HL-60 (cell line): ENCODE measurements at regions not wholly inside any gene's neighbourhood (a gene's known extent, or its start where the extent isn't known, plus 50 kb on each side); places are given as distances from the start of the nearest gene placed in this dataset.

Experiments
- DNase-seq, 2 experiments: peaks; one replicate each; pipeline ENCODE4 v3.0.0-alpha.2; 2010 to 2020; ENCODE audit warnings: low read depth in 1 of 2, low spot score in 1 of 2
- H3K27ac ChIP-seq: fragments of 250-450 bp; sonication (Bioruptor Pico); replicated peaks from 2 replicates; pipeline ENCODE4 v1.5.1; 2020; ENCODE audit warnings: mild to moderate bottlenecking, moderate library complexity
- H3K27me3 ChIP-seq: fragments of 250-450 bp; sonication (Bioruptor Pico); 2 replicates; pipeline ENCODE4 v1.5.1; 2021; ENCODE audit warnings: mild to moderate bottlenecking, moderate library complexity; ENCODE audit not compliant: insufficient read depth, poor library complexity, severe bottlenecking
- H3K4me3 ChIP-seq: replicated peaks from 2 replicates; pipeline ENCODE4 v1.5.1; 2011; ENCODE audit warnings: mild to moderate bottlenecking, control low read depth, low read length; ENCODE audit not compliant: insufficient read depth
- CTCF ChIP-seq: IDR thresholded peaks from one replicate; pipeline ENCODE4 v1.5.1; 2011; ENCODE audit warnings: low read length, control low read depth, inconsistent platforms; ENCODE audit not compliant: insufficient read depth
- GABPA ChIP-seq: IDR thresholded peaks from 2 replicates; pipeline ENCODE4 v1.6.1; 2012; ENCODE audit warnings: low read depth
- POLR2AphosphoS5 ChIP-seq: IDR thresholded peaks from 2 replicates; pipeline ENCODE4 v1.6.1; 2012; ENCODE audit warnings: low read depth
- REST ChIP-seq: IDR thresholded peaks from 2 replicates; pipeline ENCODE4 v1.6.1; 2012; ENCODE audit warnings: low read depth; ENCODE audit not compliant: insufficient replicate concordance
- SPI1 ChIP-seq: IDR thresholded peaks from 2 replicates; pipeline ENCODE4 v1.6.1; 2012; ENCODE audit warnings: low read depth, mild to moderate bottlenecking, borderline replicate concordance

GRCh38 chr6:12621754-12622153, 94.8 kb upstream of the PHACTR1 start:
- DNase-seq: peak in 1 of 2 experiments; percentile 61
- TF ChIP-seq GABPA (no peak), SPI1 (0 out of 2 replicates have a peak, but pooled peaks have one; percentile 12), POLR2AphosphoS5 (no peak), CTCF (no peak), REST (no peak)
- H3K27ac ChIP-seq: no peak overlapping the region
- H3K27me3 ChIP-seq: no peaks in the 10 kb centered on the region
- H3K4me3 ChIP-seq: no peak overlapping the region

- Histone ChIP-seq H3K27me3 (no peaks in the 10 kb centered on the region), H3K4me3 (no peak overlapping the region), H3K27ac (no peak overlapping the region)
- TF ChIP-seq SPI1 (no peak), CTCF (no peak), REST (no peak), POLR2AphosphoS5 (no peak), GABPA (no peak)
- DNase-seq: no peak
These were observed 94.0 kb upstream of the PHACTR1 start for GRCh38 chr6:12622566-12622965.

- no peaks in the 10 kb centered on the region for H3K27me3 ChIP-seq
- no peak overlapping the region for H3K27ac ChIP-seq
These were observed 92.3 kb upstream of the PHACTR1 start for GRCh38 chr6:12624142-12624837.

More at GRCh38 chr6:12624142-12624837, 92.3 kb upstream of the PHACTR1 start:
- no peak overlapping the region for H3K4me3 ChIP-seq
- DNase-seq: no peak
- TF ChIP-seq POLR2AphosphoS5: no peak
- no peak for TF ChIP-seq REST
- TF ChIP-seq CTCF: no peak
- no peak for TF ChIP-seq GABPA
- no peak for TF ChIP-seq SPI1
